GM12872 (cell line): ENCODE measurements at regions not wholly inside any gene's neighbourhood (a gene's known extent, or its start where the extent isn't known, plus 50 kb on each side); places are given as distances from the start of the nearest gene placed in this dataset.

ENCODE experiments used
- CTCF ChIP-seq: IDR thresholded peaks from 3 replicates; pipeline ENCODE4 v1.5.1; 2011; ENCODE audit warnings: low read depth, mild to moderate bottlenecking, low read length, moderate library complexity; ENCODE audit not compliant: insufficient read depth

- TF ChIP-seq CTCF, result no peak
Observed at GRCh38 chr22:49291169-49291568, 536.5 kb downstream of the BRD1 start.

- TF ChIP-seq CTCF, result no peak
Observed at GRCh38 chr22:49290711-49291110, 537.0 kb downstream of the BRD1 start.

GRCh38 chr22:49289822-49290679, 537.6 kb downstream of the BRD1 start:
- no peak for TF ChIP-seq CTCF

- TF ChIP-seq CTCF, result no peak
Observed at GRCh38 chr22:49286181-49286760, 541.4 kb downstream of the BRD1 start.

GRCh38 chr22:49284931-49285330, 542.7 kb downstream of the BRD1 start:
- no peak for TF ChIP-seq CTCF

- TF ChIP-seq CTCF, result no peak
Observed at GRCh38 chr22:49284056-49284784, 543.5 kb downstream of the BRD1 start.

GRCh38 chr22:49282596-49282995, 545.1 kb downstream of the BRD1 start:
- TF ChIP-seq CTCF, result no peak
